K562 (cell line): ENCODE measurements at regions not wholly inside any gene's neighbourhood (a gene's known extent, or its start where the extent isn't known, plus 50 kb on each side); places are given as distances from the start of the nearest gene placed in this dataset.

ENCODE experiments used
- ATAC-seq: fragments of 200-7000 bp; cut with Tn5 transposase; 3 replicates; pipeline ENCODE4 v1.9.1; 2020; ENCODE audit warnings: moderate library complexity
- BruUV-seq: library from RNA; stranded (reverse); fragments of 400-500 nt; replicated peaks from 2 replicates; lab custom pipeline; 2021; lab: Mats Ljungman, UMichigan
- CTCF ChIA-PET: fragments of 300-600 bp; formaldehyde crosslinking; extraction: SDS; loops from one replicate; lab custom pipeline; 2021; ENCODE audit warnings: low intra/inter-chr PET ratio; lab: Yijun Ruan, JAX
- POLR2A ChIA-PET: fragments of 300-600, 350-650 bp; sonication (Branson Sonifier 250); formaldehyde crosslinking; extraction: SDS; loops from one replicate; lab custom pipeline; 2021; ENCODE audit warnings: antibody characterized with exemption, inconsistent platforms; lab: Yijun Ruan, JAX
- DNase-seq, 4 experiments: peaks; one replicate each; pipeline versions ENCODE4 v3.0.0 to v3.0.0-alpha.2; 2011 to 2018; ENCODE audit warnings: low spot score in 3 of 4, mixed read lengths in 3 of 4; ENCODE audit errors: extremely low read depth in 1 of 4
- FAIRE-seq: peaks from 2 replicates; lab custom pipeline; 2011; peaks lifted over from hg19 to GRCh38; lab: Jason Lieb, UNC
- H2AFZ ChIP-seq: 2 replicates; pipeline ENCODE4 v1.6.0; 2011; ENCODE audit warnings: low read depth, low read length, control low read depth, inconsistent platforms
- H3K27ac ChIP-seq: fragments of 200-600 bp; 3 replicates; pipeline ENCODE4 v1.8.0; 2011; ENCODE audit warnings: low read depth, mild to moderate bottlenecking, control low read depth, inconsistent platforms, low read length, moderate library complexity, mixed read lengths; ENCODE audit errors: extremely low read depth
- H3K27me3 ChIP-seq, 2 experiments: fragments of 300-600 bp in 1 of 2; 2 replicates in 1 of 2; 3 replicates in 1 of 2; pipeline versions ENCODE4 v1.6.0 to v1.8.0; 2011; ENCODE audit warnings: inconsistent platforms in 2 of 2, low read length in 2 of 2, mild to moderate bottlenecking in 1 of 2, mixed read lengths in 1 of 2, moderate library complexity in 1 of 2; ENCODE audit not compliant: control insufficient read depth in 2 of 2, insufficient read depth in 2 of 2
- H3K36me3 ChIP-seq: fragments of 300-600 bp; 3 replicates; pipeline ENCODE4 v1.8.0; 2011; ENCODE audit warnings: mild to moderate bottlenecking, low read length, inconsistent platforms; ENCODE audit not compliant: control insufficient read depth, insufficient read depth
- H3K4me1 ChIP-seq, 2 experiments: fragments of 200-600 bp in 1 of 2; replicated peaks in 1 of 2; 2 replicates in 1 of 2; 3 replicates in 1 of 2; pipeline versions ENCODE4 v1.5.1 to v1.8.0; 2011; ENCODE audit warnings: inconsistent platforms in 2 of 2, low read length in 2 of 2, mild to moderate bottlenecking in 1 of 2, mixed read lengths in 1 of 2, moderate library complexity in 1 of 2; ENCODE audit not compliant: control insufficient read depth in 2 of 2, insufficient read depth in 2 of 2
- H3K4me2 ChIP-seq: 2 replicates; pipeline ENCODE4 v1.6.1; 2011; ENCODE audit warnings: low read length, control low read depth, inconsistent platforms, mixed read lengths; ENCODE audit not compliant: insufficient read depth
- H3K4me3 ChIP-seq: fragments of 200-600 bp; sonication (generic), shearing (Covaris generic); 2 replicates; pipeline ENCODE4 v1.5.1; 2016; ENCODE audit warnings: control low read depth, inconsistent platforms
- H3K79me2 ChIP-seq: fragments of 200-600 bp; 3 replicates; pipeline ENCODE4 v1.8.0; 2011; ENCODE audit warnings: low read length, inconsistent platforms; ENCODE audit not compliant: control insufficient read depth, insufficient read depth
- H3K9ac ChIP-seq, 2 experiments: 2 replicates each; pipeline versions ENCODE4 v1.6.0 to v1.6.1; 2011; ENCODE audit warnings: low read depth in 2 of 2, low read length in 2 of 2, control low read depth in 1 of 2, inconsistent platforms in 1 of 2, mild to moderate bottlenecking in 1 of 2, mixed read lengths in 1 of 2; ENCODE audit not compliant: insufficient read depth in 1 of 2
- H3K9me1 ChIP-seq: one replicate; pipeline ENCODE4 v1.6.0; 2011; ENCODE audit warnings: inconsistent platforms, mild to moderate bottlenecking, low read length, moderate library complexity; ENCODE audit not compliant: control insufficient read depth, insufficient read depth
- H3K9me3 ChIP-seq: replicated peaks from 2 replicates; pipeline ENCODE4 v1.5.1; 2011; ENCODE audit warnings: low read depth, low read length, inconsistent platforms; ENCODE audit not compliant: control insufficient read depth, insufficient read depth
- H4K20me1 ChIP-seq: replicated peaks from 2 replicates; pipeline ENCODE4 v1.6.1; 2011; ENCODE audit warnings: low read length, inconsistent platforms, mixed read lengths; ENCODE audit not compliant: control insufficient read depth, insufficient read depth
- FOXJ3 ChIP-seq: sonication (generic); formaldehyde crosslinking; IDR thresholded peaks from 2 replicates; pipeline ENCODE4 v1.4.0; 2020; ENCODE audit warnings: mild to moderate bottlenecking, missing genetic modification reagents
- FUS ChIP-seq: fragments of 200-400 bp; formaldehyde crosslinking; optimal IDR thresholded peaks from 2 replicates; pipeline ENCODE3; 2017; ENCODE audit warnings: low read depth, low read length
- GTF2A2 ChIP-seq: IDR thresholded peaks from 2 replicates; pipeline ENCODE4 v1.6.1; 2016; ENCODE audit warnings: mild to moderate bottlenecking, missing genetic modification characterization, missing compliant biosample characterization
- KDM5B ChIP-seq: fragments of 200-600 bp; sonication (generic); IDR thresholded peaks from 2 replicates; pipeline ENCODE4 v1.6.1; 2012; ENCODE audit warnings: low read depth, mild to moderate bottlenecking, moderate library complexity, low read length, control low read depth, inconsistent platforms; ENCODE audit not compliant: insufficient replicate concordance
- SRSF3 ChIP-seq: fragments of 200-400 bp; formaldehyde crosslinking; IDR thresholded peaks from 2 replicates; pipeline ENCODE4 v1.6.1; 2016; ENCODE audit warnings: mild to moderate bottlenecking, low read length, moderate library complexity; ENCODE audit not compliant: insufficient read depth
- THRAP3 ChIP-seq: fragments of 450-650 bp; IDR thresholded peaks from 2 replicates; pipeline ENCODE4 v1.6.1; 2016; ENCODE audit warnings: mild to moderate bottlenecking, inconsistent platforms, borderline replicate concordance
- U2AF1 ChIP-seq: fragments of 200-400 bp; formaldehyde crosslinking; optimal IDR thresholded peaks from 2 replicates; pipeline ENCODE3; 2017; ENCODE audit warnings: mild to moderate bottlenecking, low read depth, low read length, moderate library complexity
- ZNF311 ChIP-seq: fragments of 250-450 bp; sonication (Bioruptor Pico); IDR thresholded peaks from 2 replicates; pipeline ENCODE4 v1.4.0; 2020; ENCODE audit warnings: mild to moderate bottlenecking, moderate library complexity
- WGBS: fragments of 100-300 bp; shearing (Covaris generic); methylation state at CpG from one replicate; pipeline ENCODE4 v1.1.6; 2016; ENCODE audit warnings: low coverage, mixed read lengths; ENCODE audit not compliant: insufficient coverage; ENCODE audit errors: missing lambda C conversion rate; 5-methylcytosine and 5-hydroxymethylcytosine counted together
- in situ Hi-C: fragments of 300-500 bp; cut with MboI; formaldehyde crosslinking; loops from 4 replicates; pipeline ENCODE4 v1.15.0; 2018; ENCODE audit warnings: inconsistent platforms, mixed read lengths
- intact Hi-C: fragments of 100-400 bp; cut with micrococcal nuclease; formaldehyde crosslinking; loops from 2 replicates; pipeline ENCODE4 v1.14.2; 2022
- TF ChIP-seq, protein P1 (sequence below): fragments of 450-650 bp; IDR thresholded peaks from 2 replicates; pipeline ENCODE4 v1.6.1; 2016; ENCODE audit warnings: missing biosample characterization, missing genetic modification characterization
- TF ChIP-seq, protein P2 (sequence below): IDR thresholded peaks from 2 replicates; pipeline ENCODE4 v1.6.1; 2014; ENCODE audit warnings: antibody characterized with exemption
- TF ChIP-seq, protein P3 (sequence below): sonication (generic); formaldehyde crosslinking; IDR thresholded peaks from 2 replicates; pipeline ENCODE4 v1.8.1; 2023; ENCODE audit warnings: mild to moderate bottlenecking, missing genetic modification reagents, moderate library complexity
- TF ChIP-seq, protein P4 (sequence below), 3 experiments: IDR thresholded peaks in 2 of 3; conservative IDR thresholded peaks in 1 of 3; 2 replicates each; pipeline ENCODE4 v1.5.1; 2011 to 2012; ENCODE audit warnings: low read length in 3 of 3, mild to moderate bottlenecking in 3 of 3, control low read depth in 2 of 3, improper control_type of control experiment in 1 of 3, inconsistent platforms in 1 of 3, low read depth in 1 of 3, mixed read lengths in 1 of 3, moderate library complexity in 1 of 3; ENCODE audit not compliant: insufficient read depth in 2 of 3

DNA sequence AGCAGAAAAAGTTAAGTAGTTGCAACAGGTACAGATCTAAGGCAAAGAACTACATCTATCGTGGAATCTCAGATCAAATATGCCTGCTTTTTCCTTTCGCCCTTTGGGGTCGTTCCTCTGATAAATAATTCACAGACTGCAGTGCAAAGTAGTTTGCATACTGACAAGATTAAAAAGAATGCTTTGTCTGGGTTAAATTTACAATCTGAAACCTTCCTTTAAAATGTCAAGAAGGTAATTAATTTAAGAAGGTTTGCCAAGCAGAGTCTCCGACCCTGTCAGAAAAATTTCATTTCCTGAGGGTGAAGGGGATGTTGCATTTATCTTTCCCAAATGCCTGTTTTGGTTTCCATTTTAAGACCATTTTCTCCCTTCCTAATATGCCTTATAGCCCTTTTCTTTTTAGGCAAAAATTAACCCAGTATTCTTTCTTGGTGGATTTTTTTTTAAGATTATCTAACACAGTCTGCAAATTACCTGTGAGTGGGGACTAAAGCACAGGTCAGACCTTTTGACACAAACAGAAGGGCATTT is 406.9 kb downstream of the LRIG3 start (continued):
- TF ChIP-seq, protein P1, sequence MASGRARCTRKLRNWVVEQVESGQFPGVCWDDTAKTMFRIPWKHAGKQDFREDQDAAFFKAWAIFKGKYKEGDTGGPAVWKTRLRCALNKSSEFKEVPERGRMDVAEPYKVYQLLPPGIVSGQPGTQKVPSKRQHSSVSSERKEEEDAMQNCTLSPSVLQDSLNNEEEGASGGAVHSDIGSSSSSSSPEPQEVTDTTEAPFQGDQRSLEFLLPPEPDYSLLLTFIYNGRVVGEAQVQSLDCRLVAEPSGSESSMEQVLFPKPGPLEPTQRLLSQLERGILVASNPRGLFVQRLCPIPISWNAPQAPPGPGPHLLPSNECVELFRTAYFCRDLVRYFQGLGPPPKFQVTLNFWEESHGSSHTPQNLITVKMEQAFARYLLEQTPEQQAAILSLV (tag): no peak
- TF ChIP-seq FOXJ3 (CRISPR knock-in tag): no peak
- no peak for TF ChIP-seq ZNF311 (CRISPR knock-in tag)
- no peak for TF ChIP-seq FUS

DNA sequence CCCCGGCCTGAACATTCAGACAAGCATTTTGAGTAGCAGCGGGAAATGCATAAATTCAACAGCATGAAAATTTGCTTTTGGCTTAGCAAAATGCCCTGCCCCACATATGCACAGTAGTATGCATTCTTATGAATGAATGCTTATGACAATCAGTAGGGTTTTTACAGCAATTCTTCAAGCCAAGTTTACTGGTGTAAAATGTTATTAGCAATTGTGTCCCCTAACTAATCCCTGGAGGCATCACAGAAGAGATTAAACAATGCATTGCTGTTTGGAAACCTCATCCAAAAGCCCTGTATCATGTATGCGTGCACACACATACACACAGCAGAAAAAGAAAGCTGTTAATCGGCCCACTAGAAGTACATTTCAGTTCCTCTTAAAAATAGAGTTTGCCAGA is 406.5 kb downstream of the LRIG3 start:
- Histone ChIP-seq H3K27me3 (no peaks in the 10 kb centered on the region), H3K4me3 (no peak overlapping the region), H3K4me2 (no peak overlapping the region), H3K9me1 (no peaks in the 10 kb centered on the region), H3K9me3 (no peaks in the 10 kb centered on the region), H3K79me2 (no peaks in the 10 kb centered on the region), H4K20me1 (no peaks in the 10 kb centered on the region), H3K4me1 (no peaks in the 10 kb centered on the region), H3K9ac (no peak overlapping the region), H3K36me3 (no peaks in the 10 kb centered on the region), H2AFZ (no peak overlapping the region), H3K27ac (no peak overlapping the region)
- FAIRE-seq (no peak), DNase-seq (no peak), ATAC-seq (no peak)
- ChIA-PET POLR2A (no interaction called here), CTCF (no interaction called here)
- TF ChIP-seq, protein P2, sequence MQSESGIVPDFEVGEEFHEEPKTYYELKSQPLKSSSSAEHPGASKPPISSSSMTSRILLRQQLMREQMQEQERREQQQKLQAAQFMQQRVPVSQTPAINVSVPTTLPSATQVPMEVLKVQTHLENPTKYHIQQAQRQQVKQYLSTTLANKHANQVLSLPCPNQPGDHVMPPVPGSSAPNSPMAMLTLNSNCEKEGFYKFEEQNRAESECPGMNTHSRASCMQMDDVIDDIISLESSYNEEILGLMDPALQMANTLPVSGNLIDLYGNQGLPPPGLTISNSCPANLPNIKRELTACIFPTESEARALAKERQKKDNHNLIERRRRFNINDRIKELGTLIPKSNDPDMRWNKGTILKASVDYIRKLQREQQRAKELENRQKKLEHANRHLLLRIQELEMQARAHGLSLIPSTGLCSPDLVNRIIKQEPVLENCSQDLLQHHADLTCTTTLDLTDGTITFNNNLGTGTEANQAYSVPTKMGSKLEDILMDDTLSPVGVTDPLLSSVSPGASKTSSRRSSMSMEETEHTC: no peak
- no peak for TF ChIP-seq GTF2A2 (tag)
- TF ChIP-seq SRSF3: no peak
- TF ChIP-seq U2AF1: no peak
- TF ChIP-seq, protein P3, sequence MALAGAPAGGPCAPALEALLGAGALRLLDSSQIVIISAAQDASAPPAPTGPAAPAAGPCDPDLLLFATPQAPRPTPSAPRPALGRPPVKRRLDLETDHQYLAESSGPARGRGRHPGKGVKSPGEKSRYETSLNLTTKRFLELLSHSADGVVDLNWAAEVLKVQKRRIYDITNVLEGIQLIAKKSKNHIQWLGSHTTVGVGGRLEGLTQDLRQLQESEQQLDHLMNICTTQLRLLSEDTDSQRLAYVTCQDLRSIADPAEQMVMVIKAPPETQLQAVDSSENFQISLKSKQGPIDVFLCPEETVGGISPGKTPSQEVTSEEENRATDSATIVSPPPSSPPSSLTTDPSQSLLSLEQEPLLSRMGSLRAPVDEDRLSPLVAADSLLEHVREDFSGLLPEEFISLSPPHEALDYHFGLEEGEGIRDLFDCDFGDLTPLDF (CRISPR knock-in tag): no peak
- no peak for TF ChIP-seq THRAP3
- TF ChIP-seq, protein P4, sequence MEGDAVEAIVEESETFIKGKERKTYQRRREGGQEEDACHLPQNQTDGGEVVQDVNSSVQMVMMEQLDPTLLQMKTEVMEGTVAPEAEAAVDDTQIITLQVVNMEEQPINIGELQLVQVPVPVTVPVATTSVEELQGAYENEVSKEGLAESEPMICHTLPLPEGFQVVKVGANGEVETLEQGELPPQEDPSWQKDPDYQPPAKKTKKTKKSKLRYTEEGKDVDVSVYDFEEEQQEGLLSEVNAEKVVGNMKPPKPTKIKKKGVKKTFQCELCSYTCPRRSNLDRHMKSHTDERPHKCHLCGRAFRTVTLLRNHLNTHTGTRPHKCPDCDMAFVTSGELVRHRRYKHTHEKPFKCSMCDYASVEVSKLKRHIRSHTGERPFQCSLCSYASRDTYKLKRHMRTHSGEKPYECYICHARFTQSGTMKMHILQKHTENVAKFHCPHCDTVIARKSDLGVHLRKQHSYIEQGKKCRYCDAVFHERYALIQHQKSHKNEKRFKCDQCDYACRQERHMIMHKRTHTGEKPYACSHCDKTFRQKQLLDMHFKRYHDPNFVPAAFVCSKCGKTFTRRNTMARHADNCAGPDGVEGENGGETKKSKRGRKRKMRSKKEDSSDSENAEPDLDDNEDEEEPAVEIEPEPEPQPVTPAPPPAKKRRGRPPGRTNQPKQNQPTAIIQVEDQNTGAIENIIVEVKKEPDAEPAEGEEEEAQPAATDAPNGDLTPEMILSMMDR (IDR thresholded peaks at IDR 0.05 in 2 of 3, conservative IDR thresholded peaks at IDR 0.05 in 1 of 3; ENCODE audit: insufficient read depth in 2 of 3, low read depth in 1 of 3, low read length in 3 of 3): no peak
- no peak for TF ChIP-seq KDM5B
- intact Hi-C loops (no loop called here), in situ Hi-C loops (no loop called here)
- no TSS peak for BruUV-seq
- 1% methylated on average over 4 of the region's 4 CpGs for WGBS
